Right atrium auricular region (tissue), 2 donors: ENCODE measurements at regions not wholly inside any gene's neighbourhood (a gene's known extent, or its start where the extent isn't known, plus 50 kb on each side); places are given as distances from the start of the nearest gene placed in this dataset.

Experiments used
- DNase-seq: peaks from one replicate; pipeline ENCODE4 v3.0.0-alpha.2; 2019; ENCODE audit warnings: low spot score
- H3K27ac ChIP-seq, 2 donors: fragments of 200-600 bp; sonication (generic); 1 replicate in 1 of 2; 2 replicates in 1 of 2; pipeline ENCODE4 v1.5.1; 2016 to 2019
- H3K27me3 ChIP-seq, 2 donors: fragments of 200-600 bp; sonication (generic); one replicate each; pipeline versions ENCODE4 v1.5.1 to v1.6.0; 2017 to 2019
- H3K36me3 ChIP-seq: fragments of 200-600 bp; sonication (generic); one replicate; pipeline ENCODE4 v1.5.1; 2016
- H3K4me1 ChIP-seq, 2 donors: fragments of 200-600 bp; sonication (generic); one replicate each; pipeline versions ENCODE4 v1.5.1 to v1.6.0; 2017 to 2019
- H3K4me3 ChIP-seq, 2 donors: fragments of 200-600 bp; sonication (generic); 1 replicate in 1 of 2; 2 replicates in 1 of 2; pipeline ENCODE4 v1.5.1; 2017 to 2019; ENCODE audit warnings: mild to moderate bottlenecking in 1 of 2, moderate library complexity in 1 of 2
- H3K9me3 ChIP-seq, 2 donors: fragments of 200-600 bp; sonication (generic); one replicate each; pipeline ENCODE4 v1.5.1; 2019
- CTCF ChIP-seq, 2 donors: fragments of 200-600 bp; sonication (generic); IDR thresholded peaks; one replicate each; pipeline ENCODE4 v1.5.1; 2019; ENCODE audit warnings: antibody characterized with exemption in 2 of 2

DNA sequence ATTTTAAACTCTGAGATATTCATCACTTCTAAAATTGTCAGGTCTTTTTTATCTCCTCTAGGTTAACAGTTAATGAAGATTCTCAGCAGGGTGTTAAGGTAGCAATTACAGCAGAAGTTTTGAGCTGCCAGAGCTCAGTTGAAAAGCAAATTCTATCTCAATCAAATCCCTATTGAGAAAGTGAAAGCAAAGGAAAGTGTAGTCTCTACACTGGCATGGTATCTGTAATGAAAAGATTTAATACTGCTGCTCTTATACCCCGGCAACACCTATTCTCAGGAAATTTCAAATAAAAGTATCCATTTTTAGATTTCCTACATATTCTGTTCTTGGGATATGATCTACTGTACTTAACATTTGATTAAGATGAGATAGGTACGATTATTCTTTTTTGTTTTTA lies 913.5 kb downstream of the MRPL39 start:
- no peak overlapping the region for H3K27ac ChIP-seq
- H3K27me3 ChIP-seq: no peaks in the 10 kb centered on the region
- no peak for DNase-seq
- no peak overlapping the region for H3K4me3 ChIP-seq
- H3K36me3 ChIP-seq: no peaks in the 10 kb centered on the region
- no peak for TF ChIP-seq CTCF (IDR thresholded peaks at IDR 0.05)
- no peaks in the 10 kb centered on the region for H3K4me1 ChIP-seq
- no peaks in the 10 kb centered on the region for H3K9me3 ChIP-seq

GRCh38 chr21:24681456-24681855 lies 925.8 kb downstream of the MRPL39 start:
- Histone ChIP-seq H3K4me3 (no peak overlapping the region), H3K4me1 (no peaks in the 10 kb centered on the region), H3K9me3 (no peaks in the 10 kb centered on the region), H3K27ac (no peak overlapping the region), H3K27me3 (no peaks in the 10 kb centered on the region), H3K36me3 (no peaks in the 10 kb centered on the region)
- TF ChIP-seq CTCF (IDR thresholded peaks at IDR 0.05): no peak
- no peak for DNase-seq

DNA sequence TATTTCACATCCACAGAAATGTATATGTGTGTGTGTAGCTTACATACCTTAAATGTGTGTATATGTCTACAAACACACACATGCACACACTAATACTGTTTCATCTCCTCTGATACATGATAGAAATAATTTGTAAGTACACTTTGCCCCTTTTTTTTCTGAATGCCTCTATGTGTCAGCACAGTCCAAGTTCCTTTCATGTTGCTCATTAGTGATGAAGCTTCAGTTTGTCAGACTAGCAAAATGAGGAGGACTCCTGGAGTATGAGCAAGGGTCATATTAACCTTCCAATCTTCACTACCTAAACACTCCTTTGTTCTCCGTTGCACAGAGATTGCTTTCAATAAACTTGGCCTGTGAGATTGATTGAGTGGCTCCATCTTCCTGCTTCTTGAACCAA lies 935.4 kb downstream of the MRPL39 start:
- no peaks in the 10 kb centered on the region for H3K36me3 ChIP-seq
- H3K9me3 ChIP-seq: no peaks in the 10 kb centered on the region
- DNase-seq: no peak
- H3K27me3 ChIP-seq: no peaks in the 10 kb centered on the region
- H3K4me1 ChIP-seq: no peaks in the 10 kb centered on the region
- H3K4me3 ChIP-seq: no peak overlapping the region
- TF ChIP-seq CTCF (IDR thresholded peaks at IDR 0.05): no peak
- no peak overlapping the region for H3K27ac ChIP-seq

GRCh38 chr21:24658926-24659325 lies 948.4 kb downstream of the MRPL39 start:
- no peaks in the 10 kb centered on the region for H3K27me3 ChIP-seq
- no peaks in the 10 kb centered on the region for H3K4me1 ChIP-seq
- no peaks in the 10 kb centered on the region for H3K36me3 ChIP-seq
- DNase-seq: no peak
- H3K27ac ChIP-seq: no peak overlapping the region
- TF ChIP-seq CTCF (IDR thresholded peaks at IDR 0.05): no peak
- no peaks in the 10 kb centered on the region for H3K9me3 ChIP-seq
- no peak overlapping the region for H3K4me3 ChIP-seq

- TF ChIP-seq CTCF (IDR thresholded peaks at IDR 0.05): no peak
Measured at GRCh38 chr21:24658026-24658425, 949.3 kb downstream of the MRPL39 start.

DNA sequence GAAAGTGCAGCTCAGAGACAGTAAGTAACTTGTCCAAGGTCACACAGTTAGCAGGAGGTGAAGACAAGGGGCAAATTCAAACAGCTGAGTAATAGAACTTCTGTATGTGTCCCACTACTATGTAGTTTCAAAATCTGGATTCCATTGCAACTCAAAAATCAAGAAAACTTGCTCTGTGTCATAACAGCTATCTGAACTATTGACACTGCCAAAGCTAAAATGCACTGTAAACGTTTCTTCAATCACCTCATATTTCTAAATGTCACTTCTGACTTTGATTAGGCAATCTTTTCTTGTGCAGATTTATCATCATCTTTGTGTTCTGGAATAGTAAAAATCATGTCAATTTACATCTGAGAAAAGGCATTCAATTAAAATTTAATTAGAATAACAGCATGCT lies 957.6 kb downstream of the MRPL39 start:
- Histone ChIP-seq H3K27me3 (no peaks in the 10 kb centered on the region), H3K36me3 (no peaks in the 10 kb centered on the region), H3K4me3 (no peak overlapping the region), H3K9me3 (no peaks in the 10 kb centered on the region), H3K27ac (no peak overlapping the region), H3K4me1 (no peaks in the 10 kb centered on the region)
- DNase-seq: no peak
- no peak for TF ChIP-seq CTCF (IDR thresholded peaks at IDR 0.05)

More at GRCh38 chr21:24658026-24658425, 949.3 kb downstream of the MRPL39 start:
- Histone ChIP-seq H3K9me3 (no peaks in the 10 kb centered on the region), H3K4me1 (no peaks in the 10 kb centered on the region), H3K36me3 (no peaks in the 10 kb centered on the region), H3K4me3 (no peak overlapping the region), H3K27me3 (no peaks in the 10 kb centered on the region), H3K27ac (no peak overlapping the region)
- DNase-seq: no peak
